ENCODE measurements at regions not wholly inside any gene's neighbourhood (a gene's known extent, or its start where the extent isn't known, plus 50 kb on each side); places are given as distances from the start of the nearest gene placed in this dataset.

GRCh38 chr7:114242992-114243507, 171.6 kb upstream of the FOXP2 start:
- Histone ChIP-seq H3K4me2 (ENCODE audit: control insufficient read depth, extremely low read depth, insufficient read depth, low read depth, low read length) (no peak overlapping the region), H3K27ac (ENCODE audit: control insufficient read depth, insufficient read depth, low read length) (no peak overlapping the region), H4K20me1 (ENCODE audit: control insufficient read depth, extremely low read depth, insufficient read depth, low read length) (no peaks in the 10 kb centered on the region), H2AFZ (ENCODE audit: control insufficient read depth, low read length) (no peak overlapping the region), H3K36me3 (ENCODE audit: control insufficient read depth in 2 of 2, extremely low read depth in 1 of 2, insufficient read depth in 2 of 2, low read length in 2 of 2) (no peaks in the 10 kb centered on the region), H3K4me1 (ENCODE audit: control insufficient read depth, extremely low read depth, insufficient read depth, low read length) (no peaks in the 10 kb centered on the region), H3K27me3 (ENCODE audit: control insufficient read depth, extremely low read depth, insufficient read depth, low read length) (no peaks in the 10 kb centered on the region), H3K9me1 (ENCODE audit: control insufficient read depth, extremely low read depth, insufficient read depth, low read length) (no peaks in the 10 kb centered on the region), H3K79me2 (ENCODE audit: control insufficient read depth, insufficient read depth, low read length) (no peaks in the 10 kb centered on the region), H3K9ac (ENCODE audit: control insufficient read depth, extremely low read depth, insufficient read depth, low read length) (no peak overlapping the region), H3K4me3 (ENCODE audit: control insufficient read depth in 2 of 3, extremely low read depth in 1 of 3, insufficient read depth in 2 of 3, low read depth in 1 of 3, low read length in 3 of 3) (no peak overlapping the region), H3K9me3 (ENCODE audit: control insufficient read depth, low read depth, low read length) (no peaks in the 10 kb centered on the region)
- DNase-seq (ENCODE audit: low read depth, low spot score) (peak; percentile 1), FAIRE-seq (no peak)
- dilution Hi-C loops (cut with MboI; ENCODE audit: extremely low pct_ligation_motif_present, low sequenced_read_pairs): no loop called here
- no peak for TF ChIP-seq EZH2 (IDR thresholded peaks at IDR 0.05; ENCODE audit: low read length)
- no peak for TF ChIP-seq CTCF (optimal IDR thresholded peaks at IDR 0.05 in 1 of 3, IDR thresholded peaks at IDR 0.05 in 1 of 3, conservative IDR thresholded peaks at IDR 0.05 in 1 of 3; ENCODE audit: extremely low read depth in 1 of 3, insufficient read depth in 2 of 3, low read length in 3 of 3)

DNA sequence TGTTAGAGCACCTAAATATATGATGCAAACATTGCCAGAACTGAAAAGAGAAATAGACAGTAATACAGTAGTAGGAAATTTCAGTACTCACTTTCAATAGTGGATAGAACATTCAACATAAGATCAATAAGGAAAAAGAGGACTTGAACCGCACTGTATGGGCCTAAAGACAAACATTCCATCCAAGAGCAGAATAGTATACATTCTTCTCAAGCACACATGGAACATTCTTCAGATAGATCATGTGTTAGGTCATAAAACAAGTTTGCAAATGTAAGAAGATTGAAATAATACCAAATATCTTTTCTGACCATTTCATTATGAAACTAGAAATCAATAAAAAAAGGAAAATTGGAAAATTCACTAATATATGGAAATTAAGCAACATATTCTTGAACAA, 185.4 kb upstream of the FOXP2 start:
- H4K20me1 ChIP-seq (ENCODE audit: control insufficient read depth, extremely low read depth, insufficient read depth, low read length): no peaks in the 10 kb centered on the region
- H3K79me2 ChIP-seq (ENCODE audit: control insufficient read depth, insufficient read depth, low read length): no peaks in the 10 kb centered on the region
- H3K36me3 ChIP-seq (ENCODE audit: control insufficient read depth in 2 of 2, extremely low read depth in 1 of 2, insufficient read depth in 2 of 2, low read length in 2 of 2): no peaks in the 10 kb centered on the region
- H3K4me3 ChIP-seq (ENCODE audit: control insufficient read depth in 2 of 3, extremely low read depth in 1 of 3, insufficient read depth in 2 of 3, low read depth in 1 of 3, low read length in 3 of 3): no peak overlapping the region
- no peak for FAIRE-seq
- no peak for TF ChIP-seq EZH2 (IDR thresholded peaks at IDR 0.05; ENCODE audit: low read length)
- H3K9me1 ChIP-seq (ENCODE audit: control insufficient read depth, extremely low read depth, insufficient read depth, low read length): no peaks in the 10 kb centered on the region
- H3K27ac ChIP-seq (ENCODE audit: control insufficient read depth, insufficient read depth, low read length): no peak overlapping the region
- DNase-seq (ENCODE audit: low read depth, low spot score): no peak
- no peaks in the 10 kb centered on the region for H3K9me3 ChIP-seq (ENCODE audit: control insufficient read depth, low read depth, low read length)
- dilution Hi-C loops (cut with MboI; ENCODE audit: extremely low pct_ligation_motif_present, low sequenced_read_pairs): no loop called here
- no peak overlapping the region for H2AFZ ChIP-seq (ENCODE audit: control insufficient read depth, low read length)
- no peak overlapping the region for H3K4me2 ChIP-seq (ENCODE audit: control insufficient read depth, extremely low read depth, insufficient read depth, low read depth, low read length)
- H3K27me3 ChIP-seq (ENCODE audit: control insufficient read depth, extremely low read depth, insufficient read depth, low read length): no peaks in the 10 kb centered on the region
- no peaks in the 10 kb centered on the region for H3K4me1 ChIP-seq (ENCODE audit: control insufficient read depth, extremely low read depth, insufficient read depth, low read length)
- H3K9ac ChIP-seq (ENCODE audit: control insufficient read depth, extremely low read depth, insufficient read depth, low read length): no peak overlapping the region

DNA sequence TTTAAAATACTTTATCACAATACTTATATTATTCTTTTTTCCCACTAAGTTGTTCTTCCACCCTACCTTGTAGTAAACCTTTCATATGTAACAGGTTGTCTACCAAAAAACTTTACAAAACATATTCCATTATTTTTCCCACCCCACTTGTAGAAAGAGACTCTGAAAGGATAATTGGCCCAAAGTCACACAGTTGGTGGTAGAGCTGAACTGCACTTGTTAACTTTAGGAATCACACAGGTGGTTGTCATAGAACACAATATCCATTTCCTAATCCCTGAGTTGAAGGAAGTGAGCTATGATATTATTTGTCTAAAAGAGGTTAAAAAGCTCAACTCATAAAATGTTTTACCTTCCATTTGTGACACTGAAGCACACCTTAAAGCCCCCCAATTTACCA, 188.8 kb upstream of the FOXP2 start:
- H3K79me2 ChIP-seq (ENCODE audit: control insufficient read depth, insufficient read depth, low read length): no peaks in the 10 kb centered on the region
- no peaks in the 10 kb centered on the region for H3K27me3 ChIP-seq (ENCODE audit: control insufficient read depth, extremely low read depth, insufficient read depth, low read length)
- H3K36me3 ChIP-seq (ENCODE audit: control insufficient read depth in 2 of 2, extremely low read depth in 1 of 2, insufficient read depth in 2 of 2, low read length in 2 of 2): no peaks in the 10 kb centered on the region
- no peaks in the 10 kb centered on the region for H3K9me3 ChIP-seq (ENCODE audit: control insufficient read depth, low read depth, low read length)
- H4K20me1 ChIP-seq (ENCODE audit: control insufficient read depth, extremely low read depth, insufficient read depth, low read length): no peaks in the 10 kb centered on the region
- no peak overlapping the region for H2AFZ ChIP-seq (ENCODE audit: control insufficient read depth, low read length)
- no peak overlapping the region for H3K9ac ChIP-seq (ENCODE audit: control insufficient read depth, extremely low read depth, insufficient read depth, low read length)
- FAIRE-seq (no peak), DNase-seq (ENCODE audit: low read depth, low spot score) (no peak)
- H3K4me3 ChIP-seq (ENCODE audit: control insufficient read depth in 2 of 3, extremely low read depth in 1 of 3, insufficient read depth in 2 of 3, low read depth in 1 of 3, low read length in 3 of 3): no peak overlapping the region
- H3K4me1 ChIP-seq (ENCODE audit: control insufficient read depth, extremely low read depth, insufficient read depth, low read length): no peaks in the 10 kb centered on the region
- no peak overlapping the region for H3K4me2 ChIP-seq (ENCODE audit: control insufficient read depth, extremely low read depth, insufficient read depth, low read depth, low read length)
- no peak overlapping the region for H3K27ac ChIP-seq (ENCODE audit: control insufficient read depth, insufficient read depth, low read length)
- no peaks in the 10 kb centered on the region for H3K9me1 ChIP-seq (ENCODE audit: control insufficient read depth, extremely low read depth, insufficient read depth, low read length)
- TF ChIP-seq CTCF (optimal IDR thresholded peaks at IDR 0.05 in 1 of 3, IDR thresholded peaks at IDR 0.05 in 1 of 3, conservative IDR thresholded peaks at IDR 0.05 in 1 of 3; ENCODE audit: extremely low read depth in 1 of 3, insufficient read depth in 2 of 3, low read length in 3 of 3) (no peak), EZH2 (IDR thresholded peaks at IDR 0.05; ENCODE audit: low read length) (no peak)
- dilution Hi-C loops (cut with MboI; ENCODE audit: extremely low pct_ligation_motif_present, low sequenced_read_pairs): no loop called here

Measured in keratinocyte (primary cell).